ENCODE measurements at regions not wholly inside any gene's neighbourhood (a gene's known extent, or its start where the extent isn't known, plus 50 kb on each side); places are given as distances from the start of the nearest gene placed in this dataset.

GRCh38 chr1:214991691-214992315 is 90.7 kb upstream of the KCNK2 start:
- no peak for DNase-seq (ENCODE audit: low read depth)
- no peak overlapping the region for H3K4me3 ChIP-seq (ENCODE audit: low read depth, low read length)
- TF ChIP-seq POLR2A (IDR thresholded peaks at IDR 0.05; ENCODE audit: extremely low read depth, insufficient read length) (no peak), CTCF (IDR thresholded peaks at IDR 0.05; ENCODE audit: low read depth, low read length) (no peak), MYC (IDR thresholded peaks at IDR 0.05; ENCODE audit: low read depth, low read length) (no peak), MAX (IDR thresholded peaks at IDR 0.05; ENCODE audit: low read depth, low read length) (no peak)

- DNase-seq (ENCODE audit: low read depth) = no peak
- TF ChIP-seq CTCF (IDR thresholded peaks at IDR 0.05; ENCODE audit: low read depth, low read length) (no peak), MYC (IDR thresholded peaks at IDR 0.05; ENCODE audit: low read depth, low read length) (no peak), MAX (IDR thresholded peaks at IDR 0.05; ENCODE audit: low read depth, low read length) (no peak), POLR2A (IDR thresholded peaks at IDR 0.05; ENCODE audit: extremely low read depth, insufficient read length) (no peak)
- no peak overlapping the region for H3K4me3 ChIP-seq (ENCODE audit: low read depth, low read length)
These were observed 89.1 kb upstream of the KCNK2 start for GRCh38 chr1:214993419-214993818.

DNA sequence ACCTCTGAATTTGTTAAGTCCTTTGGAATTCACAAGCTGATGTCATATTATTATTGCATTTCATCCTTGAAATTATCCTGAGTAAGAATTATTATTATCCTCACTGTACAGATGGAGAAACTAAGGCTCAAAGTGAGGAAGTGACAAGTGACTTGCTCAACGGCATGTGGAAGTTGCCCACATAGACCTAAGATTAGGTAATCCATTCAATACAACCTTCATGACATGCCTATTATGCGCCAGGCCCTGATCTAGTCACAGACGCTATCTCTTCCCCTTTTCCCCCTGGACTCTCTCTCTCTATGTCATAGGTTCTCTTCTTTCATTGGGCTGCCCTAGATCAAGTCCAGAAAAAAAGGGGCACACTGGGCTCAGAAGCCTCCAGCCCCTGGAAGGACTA is 84.9 kb upstream of the KCNK2 start:
- DNase-seq (ENCODE audit: low read depth) = peak; percentile 12
- TF ChIP-seq MAX (IDR thresholded peaks at IDR 0.05; ENCODE audit: low read depth, low read length) (no peak), POLR2A (IDR thresholded peaks at IDR 0.05; ENCODE audit: extremely low read depth, insufficient read length) (no peak), MYC (IDR thresholded peaks at IDR 0.05; ENCODE audit: low read depth, low read length) (no peak), CTCF (IDR thresholded peaks at IDR 0.05; ENCODE audit: low read depth, low read length) (no peak)

GRCh38 chr1:215001419-215002021 is 81.0 kb upstream of the KCNK2 start:
- DNase-seq (ENCODE audit: low read depth) = no peak
- TF ChIP-seq MAX (IDR thresholded peaks at IDR 0.05; ENCODE audit: low read depth, low read length) = no peak
- TF ChIP-seq POLR2A (IDR thresholded peaks at IDR 0.05; ENCODE audit: extremely low read depth, insufficient read length) = no peak
- TF ChIP-seq CTCF (IDR thresholded peaks at IDR 0.05; ENCODE audit: low read depth, low read length) = no peak
- no peak for TF ChIP-seq MYC (IDR thresholded peaks at IDR 0.05; ENCODE audit: low read depth, low read length)
- H3K4me3 ChIP-seq (ENCODE audit: low read depth, low read length) = no peak overlapping the region

More for the DNA sequence above, 84.9 kb upstream of the KCNK2 start:
- no peak overlapping the region for H3K4me3 ChIP-seq (ENCODE audit: low read depth, low read length)

- TF ChIP-seq CTCF (IDR thresholded peaks at IDR 0.05; ENCODE audit: low read depth, low read length) = no peak
- no peak for TF ChIP-seq POLR2A (IDR thresholded peaks at IDR 0.05; ENCODE audit: extremely low read depth, insufficient read length)
- TF ChIP-seq MAX (IDR thresholded peaks at IDR 0.05; ENCODE audit: low read depth, low read length) = no peak
- no peak for TF ChIP-seq MYC (IDR thresholded peaks at IDR 0.05; ENCODE audit: low read depth, low read length)
- no peak for DNase-seq (ENCODE audit: low read depth)
- H3K4me3 ChIP-seq (ENCODE audit: low read depth, low read length) = no peak overlapping the region
These were observed 80.1 kb upstream of the KCNK2 start for GRCh38 chr1:215002471-215002870.
